ENCODE measurements at regions not wholly inside any gene's neighbourhood (a gene's known extent, or its start where the extent isn't known, plus 50 kb on each side); places are given as distances from the start of the nearest gene placed in this dataset.
A peak's percentile ranks its signal among the peaks of the same experiment; 100 is the strongest.

DNA sequence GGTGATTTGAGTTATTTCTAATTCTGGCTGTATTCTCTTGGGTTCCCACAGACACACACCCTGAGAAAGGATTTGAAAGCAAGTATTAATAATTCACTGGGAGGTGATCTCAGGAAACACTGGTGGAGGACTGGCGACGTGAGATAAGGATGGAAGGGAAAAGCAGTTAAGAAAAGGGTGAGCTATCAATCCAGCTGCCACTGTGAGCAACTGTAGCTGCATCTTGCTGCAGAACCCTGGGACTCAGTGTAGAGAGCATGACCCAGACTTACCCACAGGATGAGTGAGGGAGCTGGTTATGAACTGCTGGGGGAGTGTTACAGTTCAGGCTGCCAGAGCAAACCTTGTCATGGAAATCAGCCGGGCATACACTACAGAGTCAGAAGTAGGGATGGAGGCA lies 71.9 kb downstream of the RESF1 start:
- no peaks in the 10 kb centered on the region for H3K36me3 Mint-ChIP-seq (ENCODE audit: low read depth)
- Histone ChIP-seq H3K27ac (ENCODE audit: low read depth) (no peak overlapping the region), H3K4me1 (ENCODE audit: insufficient read depth) (peaks cover 41% of the 10 kb centered on the region), H3K27me3 (ENCODE audit: insufficient read depth) (no peaks in the 10 kb centered on the region), H3K9me2 (ENCODE audit: insufficient read depth) (no peaks in the 10 kb centered on the region), H3K4me3 (no peak overlapping the region), H3F3A (replicated peaks; ENCODE audit: low read depth) (peaks cover 2% of the 10 kb centered on the region; the same call in 1 of the 2 replicates), H3K36me3 (ENCODE audit: insufficient read depth) (no peaks in the 10 kb centered on the region), H4K20me1 (replicated peaks; ENCODE audit: insufficient read depth) (no peaks in the 10 kb centered on the region), H3K79me2 (replicated peaks; ENCODE audit: insufficient read depth) (no peaks in the 10 kb centered on the region), H2AFZ (no peak overlapping the region), H3K4me2 (no peak overlapping the region)
- H3K9me3 Mint-ChIP-seq: peaks cover 3% of the 10 kb centered on the region; the same call in 2 of the 3 replicates
- no peak for TF ChIP-seq ETS1 (IDR thresholded peaks at IDR 0.05)
- no peak for TF ChIP-seq EZH2phosphoT487 (IDR thresholded peaks at IDR 0.05; ENCODE audit: unreplicated experiment)
- TF ChIP-seq, protein P1, sequence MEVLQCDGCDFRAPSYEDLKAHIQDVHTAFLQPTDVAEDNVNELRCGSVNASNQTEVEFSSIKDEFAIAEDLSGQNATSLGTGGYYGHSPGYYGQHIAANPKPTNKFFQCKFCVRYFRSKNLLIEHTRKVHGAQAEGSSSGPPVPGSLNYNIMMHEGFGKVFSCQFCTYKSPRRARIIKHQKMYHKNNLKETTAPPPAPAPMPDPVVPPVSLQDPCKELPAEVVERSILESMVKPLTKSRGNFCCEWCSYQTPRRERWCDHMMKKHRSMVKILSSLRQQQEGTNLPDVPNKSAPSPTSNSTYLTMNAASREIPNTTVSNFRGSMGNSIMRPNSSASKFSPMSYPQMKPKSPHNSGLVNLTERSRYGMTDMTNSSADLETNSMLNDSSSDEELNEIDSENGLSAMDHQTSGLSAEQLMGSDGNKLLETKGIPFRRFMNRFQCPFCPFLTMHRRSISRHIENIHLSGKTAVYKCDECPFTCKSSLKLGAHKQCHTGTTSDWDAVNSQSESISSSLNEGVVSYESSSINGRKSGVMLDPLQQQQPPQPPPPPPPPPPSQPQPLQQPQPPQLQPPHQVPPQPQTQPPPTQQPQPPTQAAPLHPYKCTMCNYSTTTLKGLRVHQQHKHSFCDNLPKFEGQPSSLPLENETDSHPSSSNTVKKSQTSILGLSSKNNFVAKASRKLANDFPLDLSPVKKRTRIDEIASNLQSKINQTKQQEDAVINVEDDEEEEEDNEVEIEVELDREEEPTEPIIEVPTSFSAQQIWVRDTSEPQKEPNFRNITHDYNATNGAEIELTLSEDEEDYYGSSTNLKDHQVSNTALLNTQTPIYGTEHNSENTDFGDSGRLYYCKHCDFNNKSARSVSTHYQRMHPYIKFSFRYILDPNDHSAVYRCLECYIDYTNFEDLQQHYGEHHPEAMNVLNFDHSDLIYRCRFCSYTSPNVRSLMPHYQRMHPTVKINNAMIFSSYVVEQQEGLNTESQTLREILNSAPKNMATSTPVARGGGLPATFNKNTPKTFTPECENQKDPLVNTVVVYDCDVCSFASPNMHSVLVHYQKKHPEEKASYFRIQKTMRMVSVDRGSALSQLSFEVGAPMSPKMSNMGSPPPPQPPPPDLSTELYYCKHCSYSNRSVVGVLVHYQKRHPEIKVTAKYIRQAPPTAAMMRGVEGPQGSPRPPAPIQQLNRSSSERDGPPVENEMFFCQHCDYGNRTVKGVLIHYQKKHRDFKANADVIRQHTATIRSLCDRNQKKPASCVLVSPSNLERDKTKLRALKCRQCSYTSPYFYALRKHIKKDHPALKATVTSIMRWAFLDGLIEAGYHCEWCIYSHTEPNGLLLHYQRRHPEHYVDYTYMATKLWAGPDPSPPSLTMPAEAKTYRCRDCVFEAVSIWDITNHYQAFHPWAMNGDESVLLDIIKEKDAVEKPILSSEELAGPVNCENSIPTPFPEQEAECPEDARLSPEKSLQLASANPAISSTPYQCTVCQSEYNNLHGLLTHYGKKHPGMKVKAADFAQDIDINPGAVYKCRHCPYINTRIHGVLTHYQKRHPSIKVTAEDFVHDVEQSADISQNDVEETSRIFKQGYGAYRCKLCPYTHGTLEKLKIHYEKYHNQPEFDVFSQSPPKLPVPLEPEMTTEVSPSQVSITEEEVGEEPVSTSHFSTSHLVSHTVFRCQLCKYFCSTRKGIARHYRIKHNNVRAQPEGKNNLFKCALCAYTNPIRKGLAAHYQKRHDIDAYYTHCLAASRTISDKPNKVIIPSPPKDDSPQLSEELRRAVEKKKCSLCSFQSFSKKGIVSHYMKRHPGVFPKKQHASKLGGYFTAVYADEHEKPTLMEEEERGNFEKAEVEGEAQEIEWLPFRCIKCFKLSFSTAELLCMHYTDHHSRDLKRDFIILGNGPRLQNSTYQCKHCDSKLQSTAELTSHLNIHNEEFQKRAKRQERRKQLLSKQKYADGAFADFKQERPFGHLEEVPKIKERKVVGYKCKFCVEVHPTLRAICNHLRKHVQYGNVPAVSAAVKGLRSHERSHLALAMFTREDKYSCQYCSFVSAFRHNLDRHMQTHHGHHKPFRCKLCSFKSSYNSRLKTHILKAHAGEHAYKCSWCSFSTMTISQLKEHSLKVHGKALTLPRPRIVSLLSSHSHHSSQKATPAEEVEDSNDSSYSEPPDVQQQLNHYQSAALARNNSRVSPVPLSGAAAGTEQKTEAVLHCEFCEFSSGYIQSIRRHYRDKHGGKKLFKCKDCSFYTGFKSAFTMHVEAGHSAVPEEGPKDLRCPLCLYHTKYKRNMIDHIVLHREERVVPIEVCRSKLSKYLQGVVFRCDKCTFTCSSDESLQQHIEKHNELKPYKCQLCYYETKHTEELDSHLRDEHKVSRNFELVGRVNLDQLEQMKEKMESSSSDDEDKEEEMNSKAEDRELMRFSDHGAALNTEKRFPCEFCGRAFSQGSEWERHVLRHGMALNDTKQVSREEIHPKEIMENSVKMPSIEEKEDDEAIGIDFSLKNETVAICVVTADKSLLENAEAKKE (CRISPR knock-in tag; IDR thresholded peaks at IDR 0.05): no peak
- TF ChIP-seq JUNB (IDR thresholded peaks at IDR 0.05; ENCODE audit: unreplicated experiment): no peak
- no peak for TF ChIP-seq STAT1 (IDR thresholded peaks at IDR 0.05; ENCODE audit: unreplicated experiment)
- no peak for TF ChIP-seq ZNF331 (CRISPR knock-in tag; IDR thresholded peaks at IDR 0.05; ENCODE audit: low read depth)
- no peak overlapping the region for H3K4me3 Mint-ChIP-seq
- ATAC-seq: peak; percentile 46
- DNase-seq (ENCODE audit: low spot score): no peak
- no peak overlapping the region for H3K27ac Mint-ChIP-seq
- H3K4me1 Mint-ChIP-seq: peaks cover 35% of the 10 kb centered on the region
- H3K27me3 Mint-ChIP-seq (ENCODE audit: insufficient read depth, low read depth, poor library complexity): no peaks in the 10 kb centered on the region
